ENCODE measurements at regions not wholly inside any gene's neighbourhood (a gene's known extent, or its start where the extent isn't known, plus 50 kb on each side); places are given as distances from the start of the nearest gene placed in this dataset.

DNA sequence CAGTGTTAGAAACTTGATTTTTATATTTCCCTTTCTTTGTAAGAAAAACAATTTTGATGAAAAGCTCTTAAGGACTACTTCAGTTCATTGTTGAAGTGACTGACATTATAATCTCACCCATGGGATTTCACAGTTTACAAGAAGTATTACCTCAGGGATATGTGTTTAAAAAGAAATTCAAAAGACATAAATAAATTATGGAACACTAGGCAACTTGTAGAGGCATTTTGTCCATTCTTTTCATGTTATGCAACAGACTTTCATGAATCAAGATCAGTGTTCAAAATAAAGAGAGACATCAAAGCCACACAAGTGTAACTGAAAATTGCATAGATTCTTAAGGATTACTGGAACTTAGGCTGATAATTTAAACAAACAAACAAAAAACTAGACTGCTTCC lies 196.8 kb upstream of the AGTR1 start:
- TF ChIP-seq, protein P1, sequence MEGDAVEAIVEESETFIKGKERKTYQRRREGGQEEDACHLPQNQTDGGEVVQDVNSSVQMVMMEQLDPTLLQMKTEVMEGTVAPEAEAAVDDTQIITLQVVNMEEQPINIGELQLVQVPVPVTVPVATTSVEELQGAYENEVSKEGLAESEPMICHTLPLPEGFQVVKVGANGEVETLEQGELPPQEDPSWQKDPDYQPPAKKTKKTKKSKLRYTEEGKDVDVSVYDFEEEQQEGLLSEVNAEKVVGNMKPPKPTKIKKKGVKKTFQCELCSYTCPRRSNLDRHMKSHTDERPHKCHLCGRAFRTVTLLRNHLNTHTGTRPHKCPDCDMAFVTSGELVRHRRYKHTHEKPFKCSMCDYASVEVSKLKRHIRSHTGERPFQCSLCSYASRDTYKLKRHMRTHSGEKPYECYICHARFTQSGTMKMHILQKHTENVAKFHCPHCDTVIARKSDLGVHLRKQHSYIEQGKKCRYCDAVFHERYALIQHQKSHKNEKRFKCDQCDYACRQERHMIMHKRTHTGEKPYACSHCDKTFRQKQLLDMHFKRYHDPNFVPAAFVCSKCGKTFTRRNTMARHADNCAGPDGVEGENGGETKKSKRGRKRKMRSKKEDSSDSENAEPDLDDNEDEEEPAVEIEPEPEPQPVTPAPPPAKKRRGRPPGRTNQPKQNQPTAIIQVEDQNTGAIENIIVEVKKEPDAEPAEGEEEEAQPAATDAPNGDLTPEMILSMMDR (IDR thresholded peaks at IDR 0.05): no peak
- TF ChIP-seq EP300 (IDR thresholded peaks at IDR 0.05): no peak
- TF ChIP-seq POLR2A (IDR thresholded peaks at IDR 0.05): no peak
- no peak for TF ChIP-seq POLR2AphosphoS5 (IDR thresholded peaks at IDR 0.05)
- H3K36me3 ChIP-seq: no peaks in the 10 kb centered on the region
- no peaks in the 10 kb centered on the region for H3K27me3 ChIP-seq

GRCh38 chr3:148510116-148510515 lies 187.6 kb upstream of the AGTR1 start:
- no peaks in the 10 kb centered on the region for H3K27me3 ChIP-seq
- no peak for ATAC-seq
- no peaks in the 10 kb centered on the region for H3K4me1 ChIP-seq
- H3K27ac ChIP-seq: no peak overlapping the region
- TF ChIP-seq POLR2A (IDR thresholded peaks at IDR 0.05) (no peak), POLR2AphosphoS5 (IDR thresholded peaks at IDR 0.05) (no peak), EP300 (IDR thresholded peaks at IDR 0.05) (no peak)
- TF ChIP-seq, protein P1 (IDR thresholded peaks at IDR 0.05): no peak
- no peak overlapping the region for H3K4me3 ChIP-seq
- H3K36me3 ChIP-seq: no peaks in the 10 kb centered on the region
- no peaks in the 10 kb centered on the region for H3K9me3 ChIP-seq

More for the DNA sequence above, 196.8 kb upstream of the AGTR1 start:
- H3K4me3 ChIP-seq: no peak overlapping the region
- peaks cover 0 to 8% (median 0%) of the 10 kb centered on the region in 3 donors for H3K4me1 ChIP-seq
- ATAC-seq: no peak
- peak overlapping the region in 1 of 4 donors; percentile 2 for H3K27ac ChIP-seq
- no peaks in the 10 kb centered on the region for H3K9me3 ChIP-seq

- Histone ChIP-seq H3K27me3 (no peaks in the 10 kb centered on the region), H3K9me3 (no peaks in the 10 kb centered on the region), H3K4me1 (no peaks in the 10 kb centered on the region), H3K36me3 (no peaks in the 10 kb centered on the region), H3K4me3 (no peak overlapping the region), H3K27ac (no peak overlapping the region)
- no peak for ATAC-seq
- no peak for TF ChIP-seq POLR2AphosphoS5 (IDR thresholded peaks at IDR 0.05)
- TF ChIP-seq EP300 (IDR thresholded peaks at IDR 0.05): no peak
- TF ChIP-seq, protein P1 (IDR thresholded peaks at IDR 0.05): no peak
- no peak for TF ChIP-seq POLR2A (IDR thresholded peaks at IDR 0.05)
Measured at GRCh38 chr3:148510561-148510960, 187.1 kb upstream of the AGTR1 start.

DNA sequence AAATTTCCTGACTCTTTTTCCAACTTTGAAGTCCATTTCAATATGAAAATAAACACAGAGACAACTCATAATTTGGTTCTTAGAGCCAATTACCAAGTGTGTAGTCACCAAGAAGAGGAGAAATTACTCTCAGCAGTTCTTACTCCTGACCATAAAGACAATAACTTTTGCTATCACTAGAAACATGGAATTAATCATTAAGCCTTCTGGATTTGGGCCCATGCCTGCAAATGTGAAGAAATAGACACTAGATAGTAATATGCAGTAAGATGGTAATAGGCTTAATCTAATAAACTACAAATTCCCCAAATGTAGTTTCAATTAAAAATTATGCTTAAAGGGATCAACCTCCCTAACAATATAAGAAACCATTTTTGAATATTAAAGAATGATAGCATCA lies 185.1 kb upstream of the AGTR1 start:
- TF ChIP-seq EP300 (IDR thresholded peaks at IDR 0.05) (no peak), POLR2AphosphoS5 (IDR thresholded peaks at IDR 0.05) (no peak), POLR2A (IDR thresholded peaks at IDR 0.05) (no peak)
- TF ChIP-seq, protein P1 (IDR thresholded peaks at IDR 0.05): no peak
- Histone ChIP-seq H3K27ac (no peak overlapping the region), H3K4me3 (no peak overlapping the region), H3K27me3 (no peaks in the 10 kb centered on the region), H3K9me3 (no peaks in the 10 kb centered on the region), H3K36me3 (no peaks in the 10 kb centered on the region), H3K4me1 (no peaks in the 10 kb centered on the region)
- no peak for ATAC-seq

DNA sequence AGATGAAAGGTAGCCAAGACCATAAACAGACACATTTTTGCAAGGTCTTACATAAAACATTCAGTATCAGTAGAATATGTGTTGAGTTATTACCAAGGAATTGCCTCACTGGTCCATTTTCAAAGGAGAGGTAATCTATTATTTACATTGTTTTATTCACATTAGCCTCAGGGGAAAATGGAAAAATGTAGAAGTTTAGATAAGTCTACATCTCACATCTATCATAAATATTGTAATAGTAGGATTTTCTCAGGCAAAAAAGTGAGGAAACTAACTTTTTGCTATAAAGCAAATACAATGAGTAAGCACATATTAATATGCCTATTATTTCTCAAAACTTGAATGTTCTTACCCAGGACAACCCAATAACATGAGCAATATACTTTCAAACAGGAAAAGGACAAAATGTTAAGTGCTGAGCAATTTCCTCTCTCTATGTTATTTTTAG lies 184.6 kb upstream of the AGTR1 start:
- Histone ChIP-seq H3K4me1 (no peaks in the 10 kb centered on the region), H3K27me3 (no peaks in the 10 kb centered on the region), H3K27ac (no peak overlapping the region), H3K4me3 (no peak overlapping the region), H3K9me3 (no peaks in the 10 kb centered on the region), H3K36me3 (no peaks in the 10 kb centered on the region)
- ATAC-seq: no peak
- TF ChIP-seq, protein P1 (IDR thresholded peaks at IDR 0.05): no peak
- TF ChIP-seq POLR2AphosphoS5 (IDR thresholded peaks at IDR 0.05) (no peak), POLR2A (IDR thresholded peaks at IDR 0.05) (no peak), EP300 (IDR thresholded peaks at IDR 0.05) (no peak)

Measured in gastroesophageal sphincter (tissue), 4 donors.